NCI-H526 (cell line): ENCODE measurements at regions not wholly inside any gene's neighbourhood (a gene's known extent, or its start where the extent isn't known, plus 50 kb on each side); places are given as distances from the start of the nearest gene placed in this dataset.

Source experiments
- DNase-seq, 2 experiments: peaks; one replicate each; lab custom pipeline; 2025; lab: John Stamatoyannopoulos, UW

- no peak for DNase-seq
Observed at GRCh38 chr2:23128684-23129292, 256.2 kb upstream of the KLHL29 start.

- no peak for DNase-seq
Observed at GRCh38 chr2:23131066-23131575, 253.9 kb upstream of the KLHL29 start.

DNA sequence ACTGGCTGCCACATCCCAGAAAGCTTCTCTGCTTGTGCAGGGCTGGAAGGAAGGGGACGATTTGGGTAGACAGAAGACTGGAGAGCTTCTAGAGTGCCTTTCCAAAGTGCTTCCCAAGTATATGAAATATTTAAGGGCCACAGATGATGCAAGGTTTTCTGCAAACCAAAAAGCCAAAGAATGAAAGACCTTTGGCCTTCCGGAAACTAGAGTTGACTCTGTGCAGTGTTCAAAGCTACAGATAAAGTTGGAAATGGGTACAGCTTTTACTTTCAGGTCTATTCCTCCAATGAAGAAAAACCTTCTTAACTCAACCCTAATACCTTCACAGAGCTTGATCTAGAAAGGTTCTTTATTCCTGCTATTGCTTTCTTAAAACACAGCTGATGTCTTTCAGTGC, 253.0 kb upstream of the KLHL29 start:
- no peak for DNase-seq

DNA sequence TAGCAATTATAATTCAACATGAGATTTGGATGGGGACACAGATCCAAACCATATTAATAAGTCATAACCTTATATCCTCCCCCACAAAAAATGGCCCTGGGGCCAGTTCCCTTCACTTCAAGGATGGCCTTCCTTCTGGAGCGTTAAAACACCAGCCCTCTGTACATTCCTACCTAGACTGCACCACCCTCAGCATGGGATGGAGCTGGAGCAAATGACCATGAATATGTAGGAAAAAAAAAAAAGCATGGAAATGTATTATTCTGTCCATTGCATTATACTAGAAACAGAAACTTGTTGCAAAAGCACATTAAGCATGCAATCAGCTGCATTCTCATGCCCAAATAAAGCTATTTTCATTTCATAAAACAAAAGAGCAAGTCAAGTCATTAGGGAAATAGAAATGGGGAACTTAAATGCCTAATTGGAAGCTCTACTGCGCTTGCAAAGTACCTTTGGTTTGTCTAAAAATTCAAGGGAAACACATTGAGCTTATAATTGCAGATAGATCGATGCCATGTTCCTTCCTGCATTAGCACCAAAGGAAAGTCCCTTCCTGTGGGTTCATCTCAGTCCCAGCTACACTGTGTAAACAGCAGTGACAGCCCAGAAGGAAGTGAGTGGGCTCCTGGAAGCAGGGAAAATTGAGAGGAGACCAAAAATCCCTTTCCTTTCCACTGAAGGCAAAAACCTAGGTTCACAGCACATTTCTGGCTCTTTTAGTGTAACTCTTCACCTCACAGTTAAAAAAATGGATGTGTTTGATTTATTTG, 252.0 kb upstream of the KLHL29 start:
- DNase-seq = no peak

- no peak for DNase-seq
Observed at GRCh38 chr2:23134726-23135125, 250.3 kb upstream of the KLHL29 start.

GRCh38 chr2:23135481-23136100, 249.4 kb upstream of the KLHL29 start:
- DNase-seq = no peak

DNA sequence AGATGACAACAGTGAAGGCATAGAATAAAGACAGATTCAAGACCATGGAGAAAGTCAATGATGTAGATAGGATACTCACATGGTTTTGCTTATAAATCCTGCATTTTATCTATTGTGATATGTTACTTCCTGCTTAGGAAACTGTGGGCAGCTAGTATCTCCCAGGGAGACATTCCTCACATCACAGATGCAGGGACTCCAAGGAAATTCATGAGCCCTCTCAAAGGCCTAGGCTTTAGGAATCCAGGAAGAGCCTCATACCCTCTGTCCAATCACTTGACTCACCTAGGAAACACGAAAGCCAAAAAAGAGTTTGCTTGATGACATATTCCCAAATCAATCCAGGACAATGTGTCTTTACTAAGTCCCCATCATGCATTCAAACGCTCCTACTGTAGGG, 247.8 kb upstream of the KLHL29 start:
- no peak for DNase-seq

DNA sequence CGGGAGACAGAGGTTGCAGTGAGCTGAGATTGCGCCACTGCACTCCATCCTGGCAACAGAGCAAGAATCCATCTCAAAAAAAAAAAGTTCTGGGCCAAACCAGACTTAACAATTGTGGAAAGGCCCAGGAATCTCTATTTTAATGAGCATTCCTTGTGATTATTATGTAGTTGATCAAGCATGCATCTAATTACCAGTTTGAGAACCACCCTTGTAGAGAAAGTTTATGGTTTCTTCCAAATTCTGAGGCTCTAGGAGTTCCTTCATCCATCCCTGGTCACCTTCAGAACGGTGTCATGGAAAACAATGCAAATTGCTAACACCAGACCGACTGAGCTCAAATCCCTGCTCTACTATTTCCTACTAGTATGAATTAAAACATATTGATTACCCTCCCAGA, 246.3 kb upstream of the KLHL29 start:
- no peak for DNase-seq

DNA sequence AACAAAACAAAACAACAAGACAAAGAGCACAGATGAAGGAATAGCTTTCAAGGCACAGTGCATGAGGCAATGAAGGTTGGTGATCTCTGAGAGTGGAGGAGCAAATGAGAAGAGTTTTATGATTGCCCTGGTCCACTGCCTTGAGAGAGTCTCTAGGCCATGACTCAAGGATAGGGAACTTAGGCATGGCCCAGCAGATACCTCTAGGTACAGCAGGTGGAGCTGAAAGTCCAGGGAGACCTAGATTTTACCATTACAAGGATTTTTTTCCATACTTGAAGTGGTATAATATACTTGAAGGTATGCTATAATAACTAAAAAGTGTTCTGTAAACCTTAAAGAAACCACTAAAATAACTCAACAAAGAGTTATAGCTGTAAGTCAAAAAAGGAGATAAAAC, 239.5 kb upstream of the KLHL29 start:
- no peak for DNase-seq

DNA sequence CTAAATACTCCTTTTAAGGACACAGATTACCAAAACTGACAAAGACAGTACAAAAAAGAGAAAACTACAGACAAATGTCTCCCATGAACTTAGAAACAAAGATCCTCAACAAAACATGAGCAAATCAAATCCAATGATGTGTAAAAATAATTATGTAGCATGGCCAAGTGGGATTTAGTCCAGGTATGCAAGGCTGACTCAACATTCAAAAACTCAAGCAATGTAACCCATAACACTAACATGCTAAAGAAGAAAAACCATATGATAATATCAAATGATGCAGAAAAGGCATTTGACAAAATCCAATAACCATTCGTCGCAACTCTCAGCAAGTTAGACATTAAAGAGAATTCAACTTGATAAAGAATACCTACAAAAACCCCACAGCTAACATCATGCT, 239.0 kb upstream of the KLHL29 start:
- no peak for DNase-seq

DNA sequence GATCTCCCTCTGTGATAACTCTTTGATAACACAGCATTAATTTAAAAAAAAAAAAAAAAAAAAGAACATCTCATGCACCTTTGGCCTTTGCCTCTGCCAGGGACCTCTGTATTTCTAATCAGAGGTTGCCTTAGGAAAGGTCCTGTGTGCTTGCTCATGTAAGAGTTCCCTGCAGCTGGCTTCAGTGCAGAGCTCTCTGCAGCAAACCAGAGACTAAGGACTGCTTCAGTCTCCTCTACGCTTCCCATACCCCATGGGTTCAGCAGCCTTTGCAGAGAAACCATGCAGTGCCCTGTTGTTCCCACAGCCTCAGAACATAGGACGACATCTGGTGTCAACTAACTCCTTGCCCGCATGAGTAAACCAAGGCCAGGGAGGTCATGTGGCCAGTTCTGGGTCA, 236.6 kb upstream of the KLHL29 start:
- DNase-seq = no peak

DNA sequence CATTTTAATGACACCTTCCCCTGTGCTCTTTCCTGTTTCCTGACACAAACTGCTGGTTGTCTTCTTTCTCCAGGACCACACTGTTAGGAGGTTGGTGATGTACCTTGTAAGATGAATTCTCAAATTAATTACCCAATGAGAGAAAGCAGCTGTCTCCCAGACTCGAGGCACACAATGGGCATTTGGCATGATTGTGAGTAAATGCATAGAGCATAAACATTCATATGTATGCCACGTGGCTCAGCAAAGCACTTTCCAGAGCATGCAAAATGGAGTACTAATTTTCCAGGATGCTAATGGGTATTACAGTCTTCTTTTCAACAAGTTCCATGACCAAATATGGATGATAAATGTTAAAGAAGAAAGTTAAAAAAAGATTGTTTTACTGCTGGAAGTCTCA, 235.2 kb upstream of the KLHL29 start:
- no peak for DNase-seq

DNA sequence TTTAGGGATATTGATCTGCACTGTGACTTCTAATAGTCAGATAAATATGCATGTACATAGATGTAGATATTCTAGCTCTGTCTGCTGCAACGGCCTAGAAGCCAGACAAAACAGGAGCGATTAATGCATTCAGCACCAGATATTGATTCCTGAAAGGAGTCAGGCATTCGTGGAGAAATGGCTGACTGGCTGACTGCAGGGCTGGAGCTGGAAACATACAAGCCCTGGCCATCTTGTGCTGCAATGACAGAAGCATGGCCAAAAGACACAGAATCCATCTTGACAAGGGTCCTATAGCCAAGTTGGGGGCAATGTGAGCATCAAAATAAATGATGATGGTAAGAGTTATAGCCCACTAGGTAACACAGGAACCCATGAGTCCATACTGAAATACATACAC, 231.5 kb upstream of the KLHL29 start:
- no peak for DNase-seq

DNA sequence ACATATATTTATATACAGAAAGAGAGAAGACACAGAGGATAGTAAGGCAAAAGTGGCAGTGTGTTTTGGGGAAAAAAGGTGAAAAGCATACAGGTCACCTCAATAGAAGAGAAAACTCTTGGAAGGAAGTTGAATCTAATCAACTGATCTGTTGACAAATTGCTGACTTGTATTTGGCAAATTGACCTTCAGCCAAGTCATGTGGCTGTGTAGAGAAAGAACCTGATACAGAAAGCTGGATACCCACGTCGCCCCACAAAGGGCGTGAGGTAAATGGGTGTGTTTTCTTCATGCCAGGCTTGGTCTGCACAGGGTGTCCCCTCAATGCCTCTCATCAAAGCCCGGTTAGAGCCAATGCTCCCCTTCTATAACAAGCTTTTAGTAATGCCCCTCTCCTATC, 230.0 kb upstream of the KLHL29 start:
- no peak for DNase-seq

GRCh38 chr2:23157812-23158211, 227.2 kb upstream of the KLHL29 start:
- DNase-seq = no peak

DNA sequence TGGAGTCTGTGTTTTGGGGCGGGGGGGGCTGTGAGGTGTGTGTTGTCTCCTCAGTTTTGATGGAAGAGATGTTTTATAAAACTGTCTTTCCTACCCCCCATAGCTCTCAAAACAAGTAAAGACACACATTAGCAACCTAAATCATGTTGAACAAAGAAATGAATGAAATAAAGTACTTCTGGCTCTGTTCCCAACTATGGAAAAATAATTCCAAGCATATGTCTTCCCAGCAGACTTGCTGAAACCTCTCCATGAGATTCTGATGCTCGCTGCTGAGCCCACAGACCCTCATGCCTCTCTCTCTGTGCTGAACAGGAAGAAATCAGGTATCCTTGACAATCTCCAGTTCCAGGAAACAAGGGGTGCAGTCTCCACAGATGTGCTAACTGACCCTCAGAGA, 226.7 kb upstream of the KLHL29 start:
- no peak for DNase-seq

DNA sequence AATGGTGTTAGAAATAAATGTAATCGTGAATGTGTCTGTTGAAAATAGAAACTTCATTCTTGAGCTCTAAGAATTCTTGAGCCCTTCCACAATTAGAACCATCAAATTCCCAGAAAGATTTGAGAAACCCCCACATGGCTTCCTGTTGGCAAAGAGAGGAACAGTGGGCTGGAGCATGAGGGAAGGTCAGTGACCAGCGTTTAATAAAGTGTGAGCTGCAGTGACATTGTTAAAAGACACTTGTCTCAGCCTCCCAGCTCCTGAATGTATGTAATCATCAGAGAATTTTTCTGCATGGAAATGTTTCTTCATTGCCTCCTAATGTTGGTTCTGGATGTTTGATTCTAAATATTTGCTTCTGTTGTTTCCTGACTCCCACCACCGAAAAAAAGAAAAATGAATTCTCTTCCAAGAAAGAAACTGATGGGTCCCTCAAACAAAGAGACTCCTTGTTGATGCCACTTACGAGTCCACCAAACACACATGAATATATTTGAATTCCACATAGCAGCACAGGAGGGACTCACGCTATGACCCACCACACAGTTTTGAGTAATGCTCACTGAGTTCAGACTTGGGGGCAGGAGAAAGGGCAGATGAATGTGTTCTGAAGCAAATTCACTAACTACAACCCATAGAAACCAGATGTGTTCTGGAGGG, 225.1 kb upstream of the KLHL29 start:
- no peak for DNase-seq

GRCh38 chr2:23164173-23164572, 220.8 kb upstream of the KLHL29 start:
- DNase-seq = no peak

DNA sequence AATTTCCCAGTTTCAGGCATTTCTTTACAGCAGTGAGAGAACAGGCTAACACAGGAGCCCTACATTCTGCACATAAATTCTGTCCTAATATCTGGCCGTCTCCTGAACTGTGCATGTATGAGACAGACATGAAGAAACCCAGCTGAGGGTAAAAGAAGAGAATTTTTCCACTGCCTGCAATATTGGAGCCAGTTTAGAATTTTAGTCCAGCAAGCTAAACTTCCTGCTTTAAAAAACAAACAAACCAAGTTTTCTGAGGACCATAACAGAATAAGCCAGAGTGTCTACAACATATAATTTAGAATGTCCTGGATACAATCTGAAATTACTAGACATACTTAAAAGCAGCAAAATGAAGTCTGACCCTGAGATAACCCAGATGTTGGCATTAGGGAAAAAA, 215.1 kb upstream of the KLHL29 start:
- no peak for DNase-seq

- no peak for DNase-seq
Observed at GRCh38 chr2:23171108-23171507, 213.9 kb upstream of the KLHL29 start.

DNA sequence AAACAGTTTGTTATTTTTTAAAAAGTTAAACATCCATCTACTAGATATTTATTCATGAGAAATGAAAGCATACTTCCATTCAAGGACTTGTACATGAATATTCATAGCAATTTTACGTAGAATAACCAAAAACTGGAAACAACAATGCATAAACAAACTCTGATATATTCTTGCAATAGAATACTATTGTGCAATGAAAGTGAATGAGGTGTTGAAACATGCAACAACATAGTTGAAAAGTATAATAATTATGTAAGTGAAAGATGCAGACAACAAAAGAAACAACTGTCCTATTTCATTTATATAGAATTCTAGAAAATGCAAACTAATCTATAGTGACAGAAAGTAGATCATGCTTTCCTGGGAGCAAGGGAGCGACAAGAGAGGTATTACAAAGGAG, 206.6 kb upstream of the KLHL29 start:
- no peak for DNase-seq

DNA sequence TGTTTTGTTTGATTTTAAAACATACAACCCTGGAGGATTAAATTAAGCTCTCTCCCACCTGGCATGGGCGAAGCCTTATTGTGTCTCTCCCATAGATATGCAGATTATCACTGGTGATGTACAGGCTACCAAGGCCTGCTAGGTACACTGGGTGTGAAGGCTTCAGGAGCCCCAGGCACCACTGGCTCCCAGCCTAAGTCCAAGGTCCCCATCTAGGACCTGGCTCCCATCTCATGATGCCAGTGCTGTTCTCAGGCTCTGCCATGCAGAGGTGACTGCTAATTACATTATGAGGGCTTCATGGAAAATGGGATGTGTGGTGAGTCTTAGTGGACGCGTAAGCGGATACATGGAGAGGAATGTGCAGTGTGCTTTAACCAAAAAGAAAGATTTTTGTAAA, 201.2 kb upstream of the KLHL29 start:
- DNase-seq = no peak
